ENCODE measurements at regions not wholly inside any gene's neighbourhood (a gene's known extent, or its start where the extent isn't known, plus 50 kb on each side); places are given as distances from the start of the nearest gene placed in this dataset.
"Not testable (repeated sequence)": the region's sequence is repeated elsewhere in the genome, so short reads cannot be mapped to it uniquely, and the experiment has no call there.

GRCh38 chr13:107808389-107808788, 406.9 kb downstream of the LIG4 start:
- DNase-seq, result no peak

- peak; percentile 80 for DNase-seq
These were observed 407.8 kb downstream of the LIG4 start for GRCh38 chr13:107807306-107808073.

- no peak for DNase-seq
These were observed 408.6 kb downstream of the LIG4 start for GRCh38 chr13:107806726-107807125.

GRCh38 chr13:107803822-107804495, 411.4 kb downstream of the LIG4 start:
- no peak for DNase-seq

GRCh38 chr13:107801621-107802020, 413.7 kb downstream of the LIG4 start:
- no peak for DNase-seq

GRCh38 chr13:107799001-107799400, 416.3 kb downstream of the LIG4 start:
- no peak for DNase-seq

GRCh38 chr13:107790397-107790796, 424.9 kb downstream of the LIG4 start:
- no peak for DNase-seq

- DNase-seq, result no peak
These were observed 426.7 kb downstream of the LIG4 start for GRCh38 chr13:107788464-107789165.

- not testable (repeated sequence) for DNase-seq
These were observed 432.7 kb downstream of the LIG4 start for GRCh38 chr13:107782646-107783045.

- DNase-seq, result no peak
These were observed 437.2 kb downstream of the LIG4 start for GRCh38 chr13:107778094-107778493.

- peak; percentile 41 for DNase-seq
These were observed 444.8 kb downstream of the LIG4 start for GRCh38 chr13:107770541-107770940.

GRCh38 chr13:107767119-107767518, 448.2 kb downstream of the LIG4 start:
- DNase-seq, result peak; percentile 52

GRCh38 chr13:107765724-107766401, 449.5 kb downstream of the LIG4 start:
- peak; percentile 93 for DNase-seq

GRCh38 chr13:107764046-107764445, 451.3 kb downstream of the LIG4 start:
- DNase-seq, result no peak

GRCh38 chr13:107753748-107754147, 461.6 kb downstream of the LIG4 start:
- no peak for DNase-seq

GRCh38 chr13:107753291-107753690, 462.0 kb downstream of the LIG4 start:
- DNase-seq, result no peak

GRCh38 chr13:107743983-107744382, 471.4 kb downstream of the LIG4 start:
- DNase-seq, result no peak

GRCh38 chr13:107743526-107743925, 471.8 kb downstream of the LIG4 start:
- no peak for DNase-seq

- DNase-seq, result no peak
These were observed 472.2 kb downstream of the LIG4 start for GRCh38 chr13:107743100-107743499.

- DNase-seq, result no peak
These were observed 472.8 kb downstream of the LIG4 start for GRCh38 chr13:107742544-107742943.

GRCh38 chr13:107738004-107738403, 477.3 kb downstream of the LIG4 start:
- DNase-seq, result no peak

- DNase-seq, result no peak
These were observed 478.6 kb downstream of the LIG4 start for GRCh38 chr13:107736731-107737130.

GRCh38 chr13:107736170-107736569, 479.2 kb downstream of the LIG4 start:
- DNase-seq, result no peak
